Suprapubic skin (tissue), 4 donors: ENCODE measurements at regions not wholly inside any gene's neighbourhood (a gene's known extent, or its start where the extent isn't known, plus 50 kb on each side); places are given as distances from the start of the nearest gene placed in this dataset.

Source experiments
- EP300 ChIP-seq: sonication (generic); formaldehyde crosslinking; IDR thresholded peaks from one replicate; pipeline ENCODE4 v1.6.1; 2017; ENCODE audit warnings: antibody characterized with exemption
- POLR2A ChIP-seq, 2 donors: fragments of 450-650 bp; IDR thresholded peaks; one replicate each; pipeline ENCODE4 v1.6.1; 2017; ENCODE audit warnings: antibody characterized with exemption in 2 of 2, mild to moderate bottlenecking in 2 of 2, moderate library complexity in 2 of 2
- POLR2AphosphoS5 ChIP-seq, 3 donors: sonication (generic); formaldehyde crosslinking; IDR thresholded peaks; one replicate each; pipeline ENCODE4 v1.6.1; 2017; ENCODE audit warnings: antibody characterized with exemption in 3 of 3
- TF ChIP-seq, protein P1 (sequence below), 2 donors: fragments of 200-600 bp in 1 of 2; fragments of 450-650 bp in 1 of 2; sonication (generic) in 1 of 2; IDR thresholded peaks; one replicate each; pipeline ENCODE4 v1.5.1; 2016 to 2019; ENCODE audit warnings: antibody characterized with exemption in 2 of 2, mild to moderate bottlenecking in 1 of 2, moderate library complexity in 1 of 2

DNA sequence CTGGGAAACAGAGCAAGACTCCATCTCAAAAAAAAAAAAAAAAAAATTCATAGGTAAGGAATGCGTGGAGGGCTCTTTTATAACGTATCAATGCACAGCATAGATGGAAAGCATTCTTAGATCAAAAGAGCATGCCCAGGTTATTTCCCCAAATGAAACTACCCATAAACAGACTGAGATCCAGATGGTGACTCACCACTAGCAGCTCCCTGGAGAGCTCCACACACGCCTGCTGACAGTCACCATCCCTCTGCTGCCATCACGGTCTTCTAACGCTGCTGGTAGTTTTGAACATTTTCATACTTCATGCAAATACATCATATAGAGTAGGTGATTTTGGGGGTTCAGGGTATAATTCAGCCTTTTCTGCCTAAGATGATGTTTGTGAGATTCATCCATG, 136.9 kb downstream of the ASMT start:
- no peak for TF ChIP-seq EP300
- TF ChIP-seq, protein P1, sequence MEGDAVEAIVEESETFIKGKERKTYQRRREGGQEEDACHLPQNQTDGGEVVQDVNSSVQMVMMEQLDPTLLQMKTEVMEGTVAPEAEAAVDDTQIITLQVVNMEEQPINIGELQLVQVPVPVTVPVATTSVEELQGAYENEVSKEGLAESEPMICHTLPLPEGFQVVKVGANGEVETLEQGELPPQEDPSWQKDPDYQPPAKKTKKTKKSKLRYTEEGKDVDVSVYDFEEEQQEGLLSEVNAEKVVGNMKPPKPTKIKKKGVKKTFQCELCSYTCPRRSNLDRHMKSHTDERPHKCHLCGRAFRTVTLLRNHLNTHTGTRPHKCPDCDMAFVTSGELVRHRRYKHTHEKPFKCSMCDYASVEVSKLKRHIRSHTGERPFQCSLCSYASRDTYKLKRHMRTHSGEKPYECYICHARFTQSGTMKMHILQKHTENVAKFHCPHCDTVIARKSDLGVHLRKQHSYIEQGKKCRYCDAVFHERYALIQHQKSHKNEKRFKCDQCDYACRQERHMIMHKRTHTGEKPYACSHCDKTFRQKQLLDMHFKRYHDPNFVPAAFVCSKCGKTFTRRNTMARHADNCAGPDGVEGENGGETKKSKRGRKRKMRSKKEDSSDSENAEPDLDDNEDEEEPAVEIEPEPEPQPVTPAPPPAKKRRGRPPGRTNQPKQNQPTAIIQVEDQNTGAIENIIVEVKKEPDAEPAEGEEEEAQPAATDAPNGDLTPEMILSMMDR (IDR thresholded peaks at IDR 0.05): no peak
- TF ChIP-seq POLR2A (IDR thresholded peaks at IDR 0.05): no peak
- no peak for TF ChIP-seq POLR2AphosphoS5 (IDR thresholded peaks at IDR 0.05)
